Embryonic facial prominence (tissue), 1 donor: ENCODE measurements at regions not wholly inside any gene's neighbourhood (a gene's known extent, or its start where the extent isn't known, plus 50 kb on each side); places are given as distances from the start of the nearest gene placed in this dataset.

ENCODE experiments used
- DNase-seq: peaks from one replicate; pipeline ENCODE4 v3.0.0-alpha.2; 2016; ENCODE audit errors: extremely low spot score

DNA sequence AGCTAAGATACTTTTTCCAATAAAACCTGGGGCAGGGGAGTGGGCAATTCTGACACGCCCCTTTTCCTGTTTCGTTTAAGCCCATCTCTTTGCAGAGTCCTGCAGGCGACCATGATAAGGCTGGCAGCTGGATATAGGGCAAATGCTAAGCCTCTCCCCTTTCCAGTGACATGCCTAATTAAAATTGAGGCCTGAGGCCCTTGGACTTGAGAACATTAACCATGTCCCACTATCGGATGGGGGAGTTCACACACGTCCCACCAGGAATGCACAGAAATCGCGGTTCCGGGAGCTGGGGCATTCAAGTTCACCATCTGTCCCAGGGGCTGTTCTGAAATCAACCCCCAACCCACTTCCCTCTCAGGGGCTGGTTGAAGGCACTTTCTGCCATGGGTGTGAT lies 109.2 kb upstream of the FOXF1 start:
- DNase-seq = no peak

DNA sequence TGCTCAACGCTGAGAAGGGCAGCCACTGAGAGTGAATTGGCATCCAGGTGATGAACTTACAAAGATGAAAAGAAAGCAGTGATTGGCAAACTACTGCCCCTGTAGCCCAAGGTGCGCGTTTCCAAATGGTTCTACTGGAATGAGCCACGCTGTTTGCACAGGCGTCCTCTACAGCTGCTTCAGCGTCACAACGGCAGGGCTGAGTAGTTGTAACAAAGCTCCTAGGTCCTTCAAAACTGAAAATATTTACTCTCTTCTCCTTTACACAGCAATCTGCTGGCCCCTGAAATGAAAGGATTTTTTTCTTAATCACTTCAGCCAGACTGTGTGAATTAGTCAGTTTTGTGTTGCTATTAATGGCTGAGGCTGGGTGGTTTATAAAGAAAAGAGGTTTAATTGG lies 107.2 kb upstream of the FOXF1 start:
- DNase-seq = no peak

DNA sequence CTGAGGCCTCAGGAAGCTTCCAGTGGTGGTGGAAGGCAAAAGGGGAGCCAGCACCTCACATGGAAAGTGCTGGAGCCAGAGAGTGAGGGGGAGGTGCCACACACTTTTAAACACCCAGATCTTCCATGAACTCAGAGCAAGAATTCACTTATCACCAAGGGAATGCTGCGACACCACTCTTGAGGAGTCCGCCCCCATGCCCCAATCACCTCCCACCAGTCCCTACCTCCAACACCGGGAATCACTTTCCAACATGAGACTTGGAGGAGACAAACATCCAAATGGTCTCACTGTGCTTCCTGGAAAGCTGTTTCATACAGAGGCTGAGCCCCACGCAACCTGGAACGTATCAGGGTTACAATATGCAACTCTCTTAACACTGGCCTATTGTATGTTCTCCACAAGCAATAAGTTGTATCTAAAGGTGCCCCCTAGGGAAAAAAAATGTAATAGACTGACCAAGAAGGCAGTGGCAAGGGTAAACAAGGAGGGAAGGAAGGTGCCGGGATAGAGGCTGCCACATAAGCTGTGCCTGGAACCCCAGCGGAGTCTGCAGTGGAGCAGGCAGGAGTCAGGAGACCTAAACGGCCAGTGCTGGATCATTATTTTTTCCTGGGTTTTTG lies 106.7 kb upstream of the FOXF1 start:
- DNase-seq = no peak

DNA sequence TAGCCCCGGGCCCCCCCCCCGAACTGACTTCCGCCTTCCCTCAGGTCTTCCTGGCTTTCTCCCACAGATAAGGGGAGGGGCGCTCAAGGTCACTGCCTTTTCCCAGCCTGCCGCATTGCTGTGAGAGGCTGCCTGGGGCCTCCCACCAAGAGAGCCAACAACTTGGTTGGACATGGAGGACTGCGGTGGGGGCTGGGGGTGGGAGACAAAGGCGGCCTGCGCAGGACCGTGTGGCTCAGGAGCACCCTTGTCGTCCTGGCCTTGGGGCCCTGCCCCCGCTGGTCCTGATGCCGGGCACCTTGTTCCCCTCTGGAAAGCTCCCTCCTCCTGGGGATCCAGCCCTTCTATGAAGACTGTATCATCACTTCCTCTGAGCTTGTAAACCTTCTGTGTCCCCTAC lies 105.6 kb upstream of the FOXF1 start:
- no peak for DNase-seq

DNA sequence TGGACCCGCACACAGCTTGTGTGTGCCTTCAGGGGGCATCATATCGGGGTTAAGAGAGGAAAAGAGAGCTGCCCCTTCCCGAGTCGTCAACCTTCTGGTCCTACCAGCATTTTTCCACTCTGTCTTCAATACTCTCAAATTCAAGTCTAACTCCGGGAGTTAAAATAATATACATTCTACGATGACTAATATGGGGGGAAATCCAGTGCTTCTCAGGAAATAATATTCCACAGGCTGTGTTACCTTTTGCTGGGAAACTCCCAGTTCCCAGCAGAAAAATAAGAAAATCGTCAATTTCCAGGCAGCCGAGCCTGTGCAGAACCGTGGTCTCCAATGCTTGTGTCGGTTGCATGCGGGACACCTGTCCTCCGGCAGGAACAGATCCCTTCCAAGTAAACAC lies 105.0 kb upstream of the FOXF1 start:
- DNase-seq = no peak

DNA sequence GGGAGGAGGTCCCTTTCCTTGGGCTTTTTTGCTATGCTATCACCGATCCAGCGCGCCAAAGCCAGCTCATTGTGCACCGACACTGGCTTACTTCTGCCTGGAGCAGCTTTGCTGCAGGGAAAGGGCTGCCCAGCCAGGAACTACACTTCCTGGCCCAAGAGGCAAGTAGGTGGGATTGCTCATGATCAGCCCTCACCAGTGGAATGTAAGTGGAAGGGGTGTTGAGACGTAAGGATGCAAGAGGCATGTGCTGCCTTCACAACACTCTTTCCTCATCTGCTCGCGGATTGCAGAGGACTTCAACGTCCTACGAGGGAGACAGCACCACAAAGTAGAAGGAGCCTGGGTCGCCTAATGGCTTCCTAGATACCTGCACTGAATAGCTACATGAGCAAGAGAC lies 104.3 kb upstream of the FOXF1 start:
- no peak for DNase-seq

DNA sequence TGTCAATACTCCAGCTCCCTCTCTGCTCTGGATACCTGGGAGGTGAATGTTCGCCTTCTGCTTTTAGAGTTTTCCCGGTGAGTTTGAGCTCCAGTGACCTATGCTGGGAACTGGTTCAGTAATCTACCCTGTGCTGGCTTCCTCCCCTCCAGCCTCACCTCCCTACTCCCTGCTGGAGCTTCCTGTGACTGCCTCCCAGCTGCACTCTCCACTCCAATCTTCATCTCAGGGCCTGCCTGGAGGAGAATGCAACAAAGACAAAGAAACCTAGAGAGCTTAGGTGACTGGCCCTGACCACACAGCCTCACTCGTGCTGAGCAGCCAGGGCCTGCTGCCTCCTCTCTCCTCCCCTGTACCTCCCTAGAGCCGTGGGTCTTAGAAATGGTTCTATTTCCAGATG lies 101.6 kb upstream of the FOXF1 start:
- no peak for DNase-seq

DNA sequence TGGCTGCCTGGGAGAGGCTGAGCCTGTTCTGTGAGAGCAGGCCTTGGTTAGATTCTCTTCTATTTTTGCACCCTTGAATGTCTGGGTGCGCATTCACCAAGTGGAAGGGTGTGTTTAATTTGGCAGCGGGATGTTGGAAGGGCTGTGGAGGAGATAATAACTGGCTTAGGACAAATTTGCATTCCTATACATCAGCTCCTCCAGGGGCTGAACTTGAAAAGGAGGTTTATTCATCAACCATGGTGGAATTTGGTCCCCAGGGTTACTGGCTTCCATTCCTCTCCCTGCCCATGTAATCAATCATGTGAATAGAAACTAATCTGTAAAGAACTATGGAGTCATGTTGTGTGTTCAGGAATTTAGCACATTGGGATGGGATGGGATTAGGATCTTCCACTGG lies 100.2 kb upstream of the FOXF1 start:
- no peak for DNase-seq

DNA sequence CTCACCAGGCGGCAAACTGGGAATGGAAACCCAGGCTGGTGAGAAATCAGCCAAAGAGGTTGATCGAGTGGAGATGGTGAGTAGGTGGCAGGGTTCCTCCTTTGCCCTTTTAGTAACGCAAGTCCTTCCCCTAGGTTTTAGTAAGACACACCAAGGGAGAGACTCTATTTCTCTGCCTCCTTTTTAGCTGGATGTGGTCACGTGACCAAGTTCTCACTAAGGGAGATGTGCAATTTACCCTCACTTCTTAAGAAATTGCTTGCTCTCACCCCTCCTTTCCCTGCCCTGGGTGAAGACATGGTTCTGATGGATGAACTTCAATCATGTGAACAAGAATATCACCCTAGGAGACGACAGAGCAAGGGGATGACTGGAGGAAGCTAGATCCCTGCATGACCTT lies 99.8 kb upstream of the FOXF1 start:
- no peak for DNase-seq

DNA sequence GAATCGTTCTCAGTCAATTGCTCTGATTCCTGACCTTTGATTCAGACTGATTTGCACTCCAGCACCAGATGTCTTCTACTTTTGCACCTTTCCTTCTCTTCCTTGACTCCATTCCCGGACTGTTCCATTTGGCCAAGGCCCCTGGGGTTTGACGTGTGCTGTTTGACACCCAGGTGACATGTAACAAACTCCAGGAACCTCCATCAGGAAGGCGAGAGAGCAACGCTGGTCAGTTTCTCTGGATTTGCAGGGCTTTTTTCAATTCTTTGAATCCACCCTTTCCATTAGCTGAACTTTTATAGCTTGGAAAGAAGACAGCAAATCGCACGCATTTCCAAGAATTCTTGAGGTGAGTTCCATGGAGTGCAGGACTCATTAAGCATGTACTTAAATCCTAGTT lies 98.4 kb upstream of the FOXF1 start:
- DNase-seq = no peak

DNA sequence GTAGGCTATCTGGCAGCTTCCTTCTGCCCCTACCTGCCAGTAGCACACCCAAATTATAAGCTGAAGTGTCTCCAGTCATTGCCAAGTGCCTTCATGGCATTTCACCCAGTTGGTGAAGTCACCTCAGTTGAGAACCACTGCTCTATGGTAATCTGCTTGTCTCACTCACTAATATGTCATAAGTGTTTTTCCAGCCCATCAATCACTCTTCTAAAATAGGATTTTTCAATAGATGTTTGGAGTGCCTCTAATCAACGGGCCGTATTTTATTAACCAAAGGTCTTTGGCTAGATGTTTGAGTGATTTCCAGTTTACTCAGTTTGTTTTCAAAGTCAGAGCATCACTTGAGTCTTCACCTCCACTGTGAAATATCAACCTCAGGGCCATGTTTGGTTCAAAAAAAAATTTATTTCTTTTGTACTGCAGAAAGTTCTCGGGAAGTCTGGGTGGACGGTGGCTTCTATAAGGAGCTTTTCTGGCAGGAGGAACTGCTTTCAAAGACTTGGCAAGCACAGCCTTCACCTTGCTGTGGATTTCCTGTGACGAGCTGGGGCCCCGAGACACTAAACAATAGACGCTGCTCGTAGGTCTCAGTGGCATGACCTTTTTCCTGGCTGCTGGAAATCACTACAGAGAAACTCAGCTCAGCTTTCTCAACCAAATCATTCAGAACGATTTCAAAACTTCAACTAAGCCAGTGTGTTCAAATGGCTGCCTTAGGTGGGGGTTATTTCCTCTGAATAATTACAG lies 95.2 kb upstream of the FOXF1 start:
- DNase-seq = no peak

DNA sequence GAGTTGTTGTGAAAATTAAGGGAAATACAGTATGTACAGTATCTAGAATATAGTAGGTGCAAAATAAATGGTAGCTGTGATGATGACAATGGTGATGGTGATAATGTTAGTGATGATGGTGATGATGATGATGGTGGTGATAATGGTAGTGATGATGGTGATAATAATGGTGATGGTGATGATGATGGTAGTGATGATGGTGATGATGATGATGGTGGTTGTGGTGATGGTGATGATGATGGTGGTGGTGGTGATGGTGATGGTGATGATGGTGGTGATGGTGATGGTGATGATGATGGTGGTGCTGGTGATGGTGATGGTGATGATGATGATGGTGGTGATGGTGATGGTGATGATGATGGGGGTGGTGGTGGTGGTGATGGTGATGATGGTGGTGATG lies 91.3 kb upstream of the FOXF1 start:
- DNase-seq = no peak

DNA sequence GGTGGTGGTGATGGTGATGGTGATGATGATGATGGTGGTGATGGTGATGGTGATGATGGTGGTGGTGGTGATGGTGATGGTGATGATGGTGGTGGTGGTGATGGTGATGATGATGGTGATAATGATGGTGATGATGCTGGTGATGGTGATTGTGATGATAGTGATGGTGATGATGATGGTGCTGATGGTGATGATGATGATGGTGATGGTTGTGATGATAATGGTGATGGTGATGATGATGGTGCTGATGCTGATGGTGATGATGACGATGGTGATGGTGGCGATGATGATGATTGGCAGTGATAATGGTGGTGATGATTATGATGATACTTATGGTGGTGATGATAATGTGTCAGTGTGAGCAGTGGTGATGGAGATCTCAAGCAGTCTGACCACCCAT lies 90.8 kb upstream of the FOXF1 start:
- DNase-seq = no peak

DNA sequence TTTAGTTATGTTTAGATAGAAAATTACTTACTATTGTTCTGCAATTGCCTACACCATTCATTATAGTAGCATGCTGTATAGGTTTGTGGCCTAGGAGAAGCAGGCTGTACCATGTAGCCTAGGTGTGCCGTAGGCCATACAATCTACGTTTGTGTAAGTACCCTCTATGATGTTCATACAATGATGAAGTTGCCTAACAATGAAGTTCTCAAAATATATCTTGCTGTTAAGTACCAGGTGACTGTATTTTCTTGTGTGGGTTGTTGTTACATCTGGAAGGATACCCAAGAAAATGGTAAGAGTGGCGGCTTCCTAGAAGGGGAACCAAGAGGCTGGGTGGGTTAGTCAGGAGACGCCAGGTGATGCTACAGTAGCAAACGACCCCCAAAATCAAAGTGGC lies 88.3 kb upstream of the FOXF1 start:
- DNase-seq = no peak

DNA sequence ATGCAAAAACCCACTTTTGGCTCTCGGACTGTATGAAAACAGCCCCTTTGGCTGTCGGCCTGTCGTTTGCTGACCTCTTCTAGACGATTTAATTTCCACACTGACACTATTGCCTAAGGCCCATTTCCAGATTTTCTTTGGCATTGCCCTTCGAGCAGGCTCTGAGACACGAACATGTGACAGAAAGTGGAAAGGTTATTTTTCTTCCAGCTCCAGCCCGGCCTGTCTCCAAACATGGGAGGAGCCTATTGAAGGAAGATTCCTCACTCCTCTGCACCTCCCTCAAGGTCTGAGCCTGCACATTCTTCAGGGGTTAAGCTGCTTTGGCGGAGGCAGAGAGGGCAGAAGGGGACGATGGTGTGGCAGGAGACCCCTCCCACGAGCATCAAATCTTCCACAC lies 85.9 kb upstream of the FOXF1 start:
- no peak for DNase-seq

DNA sequence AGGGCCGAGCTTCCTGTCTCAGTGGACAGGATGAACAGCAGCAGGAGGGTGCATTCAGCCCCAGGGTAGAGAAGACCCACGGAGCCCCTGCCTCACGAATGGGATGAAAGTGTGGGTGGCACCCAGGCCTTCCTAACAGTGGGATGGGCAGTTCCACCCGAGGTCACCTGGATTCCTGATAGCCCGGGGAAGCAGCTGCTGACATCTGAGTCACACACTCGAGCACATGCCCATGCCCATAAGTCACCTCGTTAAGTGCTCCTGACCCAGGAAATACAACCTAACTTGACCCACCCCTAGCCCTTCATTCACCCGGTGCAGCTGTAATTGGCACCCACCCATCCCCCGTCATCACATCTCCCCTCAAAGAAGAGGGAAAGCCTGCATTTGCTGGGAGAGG lies 85.3 kb upstream of the FOXF1 start:
- no peak for DNase-seq

DNA sequence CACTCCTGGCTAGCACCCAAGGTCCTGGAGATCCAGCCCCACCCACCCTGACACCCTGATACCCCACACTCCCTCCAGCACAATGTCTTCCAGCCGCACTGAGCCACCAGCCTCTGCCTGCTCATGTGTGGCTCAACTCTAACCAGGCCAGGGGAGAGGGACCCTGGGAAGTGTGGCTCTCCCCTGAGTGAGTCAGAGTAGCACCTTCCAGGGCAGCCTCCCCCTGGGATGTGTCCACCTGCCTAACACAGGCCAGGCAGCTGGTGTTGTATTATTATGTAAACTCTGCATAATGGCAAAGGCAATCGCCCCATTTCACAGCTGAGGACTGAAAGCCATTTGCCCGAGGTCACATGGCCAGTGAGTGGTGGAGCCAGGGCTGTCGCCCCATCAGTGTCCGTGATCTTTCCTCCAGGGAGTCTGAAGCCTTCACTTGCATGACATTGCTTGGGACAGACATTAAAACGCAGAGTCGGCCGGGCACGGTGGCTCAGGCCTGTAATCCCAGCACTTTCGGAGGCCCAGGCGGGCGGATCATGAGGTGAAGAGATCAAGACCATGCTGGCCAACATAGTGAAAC lies 84.2 kb upstream of the FOXF1 start:
- DNase-seq = no peak

DNA sequence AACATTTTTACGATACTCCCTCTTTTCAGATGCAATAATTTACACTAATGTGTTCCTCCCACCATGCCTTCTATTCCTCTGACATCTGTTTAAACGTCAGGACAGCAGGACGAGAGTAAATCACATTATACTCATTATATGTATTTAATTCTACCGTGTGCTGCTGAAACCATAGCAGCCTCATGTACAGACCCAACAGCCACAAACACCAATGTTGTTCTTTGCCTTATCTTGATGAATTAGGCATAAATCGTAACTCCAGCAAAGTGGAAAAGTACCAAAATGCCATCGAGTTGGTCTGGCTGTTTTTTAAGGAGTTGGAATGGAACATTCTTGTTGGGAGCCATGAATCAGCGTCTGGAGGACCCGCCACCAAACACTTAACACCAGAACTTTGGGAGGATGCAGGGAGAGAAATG lies 82.9 kb upstream of the FOXF1 start:
- no peak for DNase-seq

DNA sequence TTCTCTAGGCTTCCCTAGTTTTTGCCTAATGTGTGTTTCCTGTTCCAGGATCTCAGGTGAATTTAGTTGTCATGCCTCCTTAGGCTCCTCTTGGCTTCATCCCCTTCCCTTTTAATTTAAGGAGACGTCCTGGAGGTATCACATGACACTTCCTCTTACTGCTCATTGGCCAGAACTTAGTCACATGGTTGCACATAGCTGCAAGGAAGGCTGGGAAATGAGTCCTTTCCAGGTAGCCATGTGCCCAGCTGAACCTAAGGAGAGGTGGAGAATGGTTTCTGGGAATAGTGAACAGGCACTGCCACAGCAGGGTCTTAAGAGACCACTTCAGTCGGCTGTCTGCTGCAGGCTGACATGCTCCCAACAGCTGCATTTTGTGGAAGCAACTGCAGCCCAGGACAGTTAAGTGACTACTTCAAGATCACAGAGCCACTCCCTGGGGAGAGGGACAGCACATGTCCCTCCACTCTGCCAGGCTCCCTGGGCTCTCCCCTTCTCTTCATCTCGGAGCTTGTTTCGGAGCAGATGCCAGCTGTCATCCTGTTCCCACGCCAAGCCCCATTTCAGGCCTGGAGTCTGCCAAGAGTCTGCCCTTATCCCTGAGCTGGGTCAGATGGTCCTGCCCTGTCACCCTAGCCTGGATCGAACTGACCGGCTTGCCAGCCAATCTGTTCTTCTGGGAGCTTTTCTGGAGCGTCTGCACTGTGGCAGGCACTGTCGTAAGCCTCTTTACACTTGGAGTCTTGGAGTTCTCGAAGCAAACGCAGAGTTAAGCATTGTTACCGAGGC lies 81.4 kb upstream of the FOXF1 start:
- no peak for DNase-seq

DNA sequence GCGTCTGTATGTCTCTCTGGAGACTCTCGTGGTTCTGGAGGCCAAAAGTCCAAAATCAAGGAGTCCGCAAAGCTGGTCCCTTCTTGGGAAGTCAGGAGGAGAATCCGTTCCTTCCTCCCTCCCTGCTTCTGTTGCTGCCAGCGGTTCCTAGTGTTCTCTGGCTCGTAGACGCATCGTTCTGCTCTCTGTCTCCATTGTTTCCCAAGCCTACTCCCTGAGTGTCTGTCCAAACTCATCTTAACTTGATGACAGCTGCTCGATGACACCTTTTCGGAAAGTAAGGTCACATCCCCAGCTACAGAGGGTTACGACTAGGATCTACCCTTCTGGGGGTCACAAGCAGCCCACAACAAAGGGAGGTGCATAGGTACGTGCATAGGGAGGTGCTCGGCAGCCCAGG lies 80.7 kb upstream of the FOXF1 start:
- no peak for DNase-seq

DNA sequence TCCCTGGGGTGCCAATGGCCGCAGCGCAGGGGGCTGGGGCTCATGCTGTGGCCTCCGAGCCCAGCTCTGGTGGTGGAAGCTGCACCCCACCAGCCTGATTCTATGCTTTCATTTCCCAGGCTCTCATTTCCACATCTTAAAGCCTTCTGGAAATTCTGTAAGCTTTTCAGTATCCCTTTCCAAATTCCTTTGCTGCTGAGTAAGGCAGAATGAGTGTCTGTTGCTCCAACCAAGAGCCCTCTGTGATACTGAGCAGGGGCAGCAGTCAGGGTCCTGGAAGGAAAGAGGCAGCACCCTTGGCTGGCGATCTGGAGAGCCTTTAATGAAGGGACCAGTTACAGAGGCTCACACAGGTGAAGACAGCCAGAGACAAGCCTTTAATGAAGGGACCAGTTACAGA lies 79.5 kb upstream of the FOXF1 start:
- DNase-seq = no peak

DNA sequence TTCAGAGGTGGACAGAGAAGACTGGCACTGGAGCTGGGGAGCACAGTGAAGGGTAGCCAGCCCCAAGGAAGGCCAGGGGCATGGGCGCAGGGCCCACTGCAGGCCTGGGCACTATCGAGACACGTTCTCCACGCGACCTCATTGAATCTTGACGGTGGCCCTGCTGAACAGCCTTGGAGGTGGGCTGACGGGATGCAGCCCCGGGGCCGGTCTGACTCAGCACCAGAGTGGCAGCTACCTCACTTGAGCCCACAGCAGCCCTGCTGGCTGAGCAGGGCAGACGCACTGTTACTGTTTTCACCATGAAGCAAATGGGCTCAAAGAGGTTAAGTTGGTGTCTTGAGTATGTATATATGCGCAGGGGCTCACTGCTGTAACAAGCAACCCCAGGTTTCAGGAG lies 78.8 kb upstream of the FOXF1 start:
- DNase-seq = no peak

DNA sequence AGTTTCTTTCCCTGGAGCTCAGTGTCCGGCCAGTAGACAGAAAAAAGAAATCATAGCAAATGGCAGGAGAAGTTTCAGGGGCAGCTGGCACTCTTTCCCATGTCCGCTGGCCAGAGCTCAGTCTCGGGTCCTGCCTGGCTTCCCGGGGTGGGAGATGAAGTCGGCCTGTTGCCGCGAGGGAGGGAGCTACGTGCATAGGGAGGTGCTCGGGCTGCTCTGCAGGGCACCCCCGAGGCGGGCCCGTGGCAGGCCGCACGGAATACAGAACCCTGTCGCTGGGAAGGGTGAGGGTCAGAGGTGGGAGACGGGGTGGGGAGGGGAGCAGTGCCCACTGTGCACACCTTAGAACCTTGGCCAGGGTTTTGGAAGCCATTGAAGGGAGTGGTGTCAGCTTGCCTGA lies 78.3 kb upstream of the FOXF1 start:
- no peak for DNase-seq
